ENCODE measurements at regions not wholly inside any gene's neighbourhood (a gene's known extent, or its start where the extent isn't known, plus 50 kb on each side); places are given as distances from the start of the nearest gene placed in this dataset.

- Mint-ChIP-seq H3K9me3 (peaks cover 5% of the 10 kb centered on the region), H3K27me3 (no peaks in the 10 kb centered on the region), H3K36me3 (ENCODE audit: low read depth) (no peaks in the 10 kb centered on the region), H3K27ac (no peak overlapping the region), H3K4me1 (ENCODE audit: low read depth) (no peaks in the 10 kb centered on the region), H3K4me3 (no peak overlapping the region)
- Histone ChIP-seq H3K9me3 (ENCODE audit: control insufficient read depth in 1 of 2, insufficient read depth in 1 of 2, low read length in 2 of 2) (peaks cover 0 to 3% of the 10 kb centered on the region in 2 experiments), H3K36me3 (ENCODE audit: insufficient read depth, low read length) (no peaks in the 10 kb centered on the region), H3K4me1 (ENCODE audit: insufficient read depth, low read length) (no peaks in the 10 kb centered on the region), H3K27me3 (ENCODE audit: control insufficient read depth in 1 of 2, insufficient read depth in 2 of 2, low read length in 2 of 2) (no peaks in the 10 kb centered on the region), H3K4me3 (ENCODE audit: low read length) (no peak overlapping the region), H3K27ac (ENCODE audit: low read depth in 1 of 2, low read length in 2 of 2) (no peak overlapping the region)
- no peak for TF ChIP-seq CTCF (IDR thresholded peaks at IDR 0.05)
- DNase-seq, result no peak
- CTCF ChIA-PET, result no interaction called here
- intact Hi-C loops (cut with DNase I, micrococcal nuclease), result no loop called here
- POLR2A ChIA-PET, result no interaction called here
- no peak for ATAC-seq (ENCODE audit: poor library complexity)
Measured at GRCh38 chr10:56266120-56266519, 94.9 kb downstream of the ZWINT start.

GRCh38 chr10:56258991-56259390 lies 102.1 kb downstream of the ZWINT start:
- ChIA-PET POLR2A (no interaction called here), CTCF (no interaction called here)
- DNase-seq (no peak), ATAC-seq (ENCODE audit: poor library complexity) (no peak)
- no peaks in the 10 kb centered on the region for H3K4me1 ChIP-seq (ENCODE audit: insufficient read depth, low read length)
- no peaks in the 10 kb centered on the region for H3K36me3 ChIP-seq (ENCODE audit: insufficient read depth, low read length)
- Mint-ChIP-seq H3K36me3 (ENCODE audit: low read depth) (no peaks in the 10 kb centered on the region), H3K4me3 (no peak overlapping the region), H3K9me3 (no peaks in the 10 kb centered on the region), H3K27me3 (no peaks in the 10 kb centered on the region), H3K4me1 (ENCODE audit: low read depth) (no peaks in the 10 kb centered on the region), H3K27ac (no peak overlapping the region)
- peaks cover 0 to 13% of the 10 kb centered on the region in 2 experiments for H3K9me3 ChIP-seq (ENCODE audit: control insufficient read depth in 1 of 2, insufficient read depth in 1 of 2, low read length in 2 of 2)
- TF ChIP-seq CTCF (IDR thresholded peaks at IDR 0.05), result no peak
- no peak overlapping the region for H3K27ac ChIP-seq (ENCODE audit: low read depth in 1 of 2, low read length in 2 of 2)
- H3K4me3 ChIP-seq (ENCODE audit: low read length), result no peak overlapping the region
- intact Hi-C loops (cut with DNase I, micrococcal nuclease), result no loop called here
- no peaks in the 10 kb centered on the region for H3K27me3 ChIP-seq (ENCODE audit: control insufficient read depth in 1 of 2, insufficient read depth in 2 of 2, low read length in 2 of 2)

DNA sequence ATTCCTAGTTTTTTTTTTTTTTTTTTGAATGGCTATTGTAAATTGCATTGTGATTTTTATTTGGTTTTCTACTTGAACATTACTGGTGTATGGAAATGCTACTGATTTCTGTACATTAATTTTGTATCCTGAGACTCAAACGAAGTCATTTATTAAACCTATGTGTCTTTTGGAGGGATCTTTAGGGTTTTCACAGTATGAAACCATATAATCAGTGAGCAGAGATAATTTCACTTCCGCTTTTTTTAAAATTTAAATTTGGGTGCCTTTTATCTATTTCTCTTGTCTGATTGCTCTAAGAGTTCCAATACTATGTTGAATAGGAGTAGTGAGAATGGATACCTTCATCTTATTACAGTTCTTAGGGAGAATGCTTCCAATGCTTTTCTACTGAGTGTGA lies 102.7 kb downstream of the ZWINT start:
- intact Hi-C loops (cut with DNase I, micrococcal nuclease), result no loop called here
- Histone ChIP-seq H3K27ac (ENCODE audit: low read depth in 1 of 2, low read length in 2 of 2) (no peak overlapping the region), H3K36me3 (ENCODE audit: insufficient read depth, low read length) (no peaks in the 10 kb centered on the region), H3K27me3 (ENCODE audit: control insufficient read depth in 1 of 2, insufficient read depth in 2 of 2, low read length in 2 of 2) (no peaks in the 10 kb centered on the region), H3K4me1 (ENCODE audit: insufficient read depth, low read length) (no peaks in the 10 kb centered on the region), H3K4me3 (ENCODE audit: low read length) (no peak overlapping the region), H3K9me3 (ENCODE audit: control insufficient read depth in 1 of 2, insufficient read depth in 1 of 2, low read length in 2 of 2) (peaks cover 0 to 13% of the 10 kb centered on the region in 2 experiments)
- no peak for ATAC-seq (ENCODE audit: poor library complexity)
- CTCF ChIA-PET, result no interaction called here
- Mint-ChIP-seq H3K4me1 (ENCODE audit: low read depth) (no peaks in the 10 kb centered on the region), H3K27ac (no peak overlapping the region), H3K36me3 (ENCODE audit: low read depth) (no peaks in the 10 kb centered on the region), H3K4me3 (no peak overlapping the region), H3K27me3 (no peaks in the 10 kb centered on the region), H3K9me3 (no peaks in the 10 kb centered on the region)
- DNase-seq, result no peak
- no peak for TF ChIP-seq CTCF (IDR thresholded peaks at IDR 0.05)
- POLR2A ChIA-PET, result no interaction called here
